ENCODE measurements at regions not wholly inside any gene's neighbourhood (a gene's known extent, or its start where the extent isn't known, plus 50 kb on each side); places are given as distances from the start of the nearest gene placed in this dataset.
"Not testable (repeated sequence)": the region's sequence is repeated elsewhere in the genome, so short reads cannot be mapped to it uniquely, and the experiment has no call there.

- no peak for DNase-seq
Measured at GRCh38 chr14:105894978-105895881, 368.8 kb downstream of the TMEM121 start.

- DNase-seq = not testable (repeated sequence)
Measured at GRCh38 chr14:105896206-105896605, 369.8 kb downstream of the TMEM121 start.

GRCh38 chr14:105896961-105897724 lies 370.8 kb downstream of the TMEM121 start:
- peak; percentile 80 for DNase-seq

GRCh38 chr14:105897725-105898113 lies 371.3 kb downstream of the TMEM121 start:
- no peak for DNase-seq

GRCh38 chr14:105898482-105899010 lies 372.2 kb downstream of the TMEM121 start:
- DNase-seq = no peak

- DNase-seq = no peak
Measured at GRCh38 chr14:105899071-105899641, 372.8 kb downstream of the TMEM121 start.

- DNase-seq = no peak
Measured at GRCh38 chr14:105899657-105900397, 373.4 kb downstream of the TMEM121 start.

- no peak for DNase-seq
Measured at GRCh38 chr14:105900398-105901160, 374.2 kb downstream of the TMEM121 start.

- no peak for DNase-seq
Measured at GRCh38 chr14:105901226-105901625, 374.8 kb downstream of the TMEM121 start.

- DNase-seq = no peak
Measured at GRCh38 chr14:105902131-105902898, 375.9 kb downstream of the TMEM121 start.

GRCh38 chr14:105902899-105903165 lies 376.4 kb downstream of the TMEM121 start:
- DNase-seq = not testable (repeated sequence)

- DNase-seq = no peak
Measured at GRCh38 chr14:105903971-105904370, 377.6 kb downstream of the TMEM121 start.

- no peak for DNase-seq
Measured at GRCh38 chr14:105904379-105904778, 378.0 kb downstream of the TMEM121 start.

GRCh38 chr14:105905456-105905855 lies 379.1 kb downstream of the TMEM121 start:
- DNase-seq = no peak

GRCh38 chr14:105907276-105907675 lies 380.9 kb downstream of the TMEM121 start:
- DNase-seq = no peak

GRCh38 chr14:105908006-105908405 lies 381.6 kb downstream of the TMEM121 start:
- no peak for DNase-seq

GRCh38 chr14:105908481-105908911 lies 382.1 kb downstream of the TMEM121 start:
- DNase-seq = no peak

- DNase-seq = no peak
Measured at GRCh38 chr14:105909046-105909827, 382.9 kb downstream of the TMEM121 start.

- not testable (repeated sequence) for DNase-seq
Measured at GRCh38 chr14:105909828-105910120, 383.4 kb downstream of the TMEM121 start.

- no peak for DNase-seq
Measured at GRCh38 chr14:105910426-105910825, 384.0 kb downstream of the TMEM121 start.

Measured in activated CD4-positive, alpha-beta T cell treated with anti-CD3 and anti-CD28 coated beads, Interleukin-2, Interleukin-6, amounts not matched to agents 100 ng/mL and 50 ng/mL, durations not matched to agents 16 hours and 8 hours (primary cell).